ENCODE measurements at regions not wholly inside any gene's neighbourhood (a gene's known extent, or its start where the extent isn't known, plus 50 kb on each side); places are given as distances from the start of the nearest gene placed in this dataset.

DNA sequence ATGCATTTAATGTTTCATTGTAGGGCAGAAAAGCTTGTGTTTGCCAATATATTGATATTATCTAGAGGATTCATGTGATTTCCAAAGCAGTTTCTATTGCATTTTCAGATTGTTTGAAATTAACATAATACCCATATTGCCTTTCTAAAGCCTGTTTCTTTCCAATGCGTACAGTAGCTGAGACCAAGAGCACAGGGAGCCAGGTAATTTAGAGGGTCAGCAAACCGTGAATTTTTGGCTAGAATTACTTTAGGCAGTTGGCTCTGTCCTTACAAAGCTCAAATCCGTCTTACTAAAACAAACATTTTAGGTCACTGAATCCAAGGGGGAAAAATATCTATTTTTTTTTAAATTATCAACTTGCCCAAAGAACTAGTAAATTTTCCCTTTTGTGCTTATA, 604.9 kb upstream of the ADARB2 start:
- H3K9me3 Mint-ChIP-seq = peaks cover 32% of the 10 kb centered on the region
- H3K36me3 Mint-ChIP-seq (ENCODE audit: low read depth) = no peaks in the 10 kb centered on the region
- H3K4me1 Mint-ChIP-seq (ENCODE audit: low read depth) = no peaks in the 10 kb centered on the region
- no peak overlapping the region for H3K27ac Mint-ChIP-seq
- DNase-seq = no peak
- H3K4me3 Mint-ChIP-seq = no peak overlapping the region
- no peaks in the 10 kb centered on the region for H3K27me3 Mint-ChIP-seq (ENCODE audit: insufficient read depth)
- TF ChIP-seq, protein P1, sequence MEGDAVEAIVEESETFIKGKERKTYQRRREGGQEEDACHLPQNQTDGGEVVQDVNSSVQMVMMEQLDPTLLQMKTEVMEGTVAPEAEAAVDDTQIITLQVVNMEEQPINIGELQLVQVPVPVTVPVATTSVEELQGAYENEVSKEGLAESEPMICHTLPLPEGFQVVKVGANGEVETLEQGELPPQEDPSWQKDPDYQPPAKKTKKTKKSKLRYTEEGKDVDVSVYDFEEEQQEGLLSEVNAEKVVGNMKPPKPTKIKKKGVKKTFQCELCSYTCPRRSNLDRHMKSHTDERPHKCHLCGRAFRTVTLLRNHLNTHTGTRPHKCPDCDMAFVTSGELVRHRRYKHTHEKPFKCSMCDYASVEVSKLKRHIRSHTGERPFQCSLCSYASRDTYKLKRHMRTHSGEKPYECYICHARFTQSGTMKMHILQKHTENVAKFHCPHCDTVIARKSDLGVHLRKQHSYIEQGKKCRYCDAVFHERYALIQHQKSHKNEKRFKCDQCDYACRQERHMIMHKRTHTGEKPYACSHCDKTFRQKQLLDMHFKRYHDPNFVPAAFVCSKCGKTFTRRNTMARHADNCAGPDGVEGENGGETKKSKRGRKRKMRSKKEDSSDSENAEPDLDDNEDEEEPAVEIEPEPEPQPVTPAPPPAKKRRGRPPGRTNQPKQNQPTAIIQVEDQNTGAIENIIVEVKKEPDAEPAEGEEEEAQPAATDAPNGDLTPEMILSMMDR (IDR thresholded peaks at IDR 0.05) = no peak

DNA sequence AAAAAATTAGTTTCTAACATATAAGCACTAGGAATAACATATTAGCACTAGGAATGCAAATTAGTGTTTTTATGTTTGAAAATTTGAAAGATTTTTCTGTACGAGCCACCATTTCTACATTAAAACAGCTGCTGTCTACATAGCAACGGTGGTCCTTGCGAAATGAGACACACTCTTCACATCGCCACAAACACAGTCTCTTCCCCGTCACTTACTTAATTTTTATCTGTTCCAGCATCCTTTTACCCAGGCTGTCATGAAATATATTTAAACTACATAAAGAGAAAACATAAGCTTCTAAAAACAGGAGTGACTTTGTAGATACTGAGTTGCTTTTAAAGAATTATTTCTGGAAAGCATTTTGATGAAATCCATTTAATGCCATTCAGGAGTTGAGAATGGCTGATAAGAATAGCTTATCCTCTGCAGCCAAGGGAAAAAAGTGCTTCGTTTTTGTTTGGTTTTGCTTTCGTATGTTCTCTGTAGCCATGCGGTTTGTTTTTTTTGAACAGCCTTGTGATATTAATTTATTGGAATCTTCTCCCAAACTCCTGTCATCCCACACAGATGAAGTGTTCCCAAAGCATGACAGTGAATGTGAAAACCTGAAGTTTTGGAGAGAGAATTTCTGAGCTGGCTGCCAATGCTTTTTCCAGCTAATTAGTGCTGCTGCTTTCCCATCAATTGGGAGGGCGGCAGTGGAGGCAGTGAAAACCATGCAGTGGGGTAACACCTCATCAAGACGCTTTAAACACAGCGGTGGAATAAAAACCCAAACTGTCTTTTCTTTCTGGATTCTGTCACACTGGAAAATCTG, 603.7 kb upstream of the ADARB2 start:
- no peak overlapping the region for H3K27ac Mint-ChIP-seq
- no peak overlapping the region for H3K4me3 Mint-ChIP-seq
- H3K9me3 Mint-ChIP-seq = peaks cover 22% of the 10 kb centered on the region
- no peaks in the 10 kb centered on the region for H3K27me3 Mint-ChIP-seq (ENCODE audit: insufficient read depth)
- no peaks in the 10 kb centered on the region for H3K4me1 Mint-ChIP-seq (ENCODE audit: low read depth)
- DNase-seq = no peak
- H3K36me3 Mint-ChIP-seq (ENCODE audit: low read depth) = no peaks in the 10 kb centered on the region
- TF ChIP-seq, protein P1 (IDR thresholded peaks at IDR 0.05) = no peak

DNA sequence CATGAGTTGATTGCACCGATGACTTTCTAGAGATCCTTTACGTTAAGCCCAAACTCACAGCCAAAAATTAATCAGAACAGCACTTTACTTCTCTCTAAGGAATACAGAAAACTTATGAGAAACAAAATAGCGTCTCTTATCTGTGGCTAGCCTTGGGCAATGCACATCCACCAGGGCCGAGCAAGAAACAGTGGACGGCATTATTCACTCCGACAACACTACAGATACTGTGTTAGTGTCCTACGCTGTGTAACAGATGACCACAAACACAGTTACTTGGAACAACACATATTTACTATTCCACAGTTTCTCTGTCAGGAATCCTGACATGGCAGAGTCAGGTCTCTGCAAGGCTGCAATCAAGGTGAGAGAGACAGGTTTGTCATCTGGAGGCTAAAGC, 598.3 kb upstream of the ADARB2 start:
- H3K27ac Mint-ChIP-seq = no peak overlapping the region
- no peak for DNase-seq
- H3K36me3 Mint-ChIP-seq (ENCODE audit: low read depth) = 0 out of 2 replicates have a peak, but pooled peaks cover 4% of the 10 kb centered on the region
- H3K27me3 Mint-ChIP-seq (ENCODE audit: insufficient read depth) = peaks cover 5% of the 10 kb centered on the region; the same call in 1 of the 2 replicates
- H3K4me1 Mint-ChIP-seq (ENCODE audit: low read depth) = no peaks in the 10 kb centered on the region
- H3K4me3 Mint-ChIP-seq = no peak overlapping the region
- TF ChIP-seq, protein P1 (IDR thresholded peaks at IDR 0.05) = no peak
- peaks cover 43% of the 10 kb centered on the region for H3K9me3 Mint-ChIP-seq

DNA sequence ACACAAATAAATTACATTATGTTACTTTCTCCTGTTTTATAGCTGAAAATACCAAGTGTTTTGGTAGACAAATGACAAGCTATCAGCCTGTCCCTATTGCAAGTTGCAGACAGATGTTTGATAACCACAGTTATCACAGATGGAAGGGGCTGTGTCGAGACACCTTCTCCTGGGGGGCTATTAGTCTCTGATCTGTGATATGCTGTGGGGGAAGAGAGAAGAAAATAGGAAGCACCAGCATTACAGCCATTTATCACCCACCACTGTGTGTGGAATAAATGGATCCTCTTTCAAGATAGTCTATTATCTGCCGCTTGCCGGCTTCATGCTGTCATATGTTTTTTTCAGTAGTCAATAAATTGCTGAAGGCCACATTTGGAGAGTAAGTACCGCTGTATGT, 597.2 kb upstream of the ADARB2 start:
- H3K36me3 Mint-ChIP-seq (ENCODE audit: low read depth) = 0 out of 2 replicates have a peak, but pooled peaks cover 4% of the 10 kb centered on the region
- peaks cover 5% of the 10 kb centered on the region; the same call in 1 of the 2 replicates for H3K27me3 Mint-ChIP-seq (ENCODE audit: insufficient read depth)
- peaks cover 50% of the 10 kb centered on the region for H3K9me3 Mint-ChIP-seq
- no peak for DNase-seq
- H3K4me3 Mint-ChIP-seq = no peak overlapping the region
- TF ChIP-seq, protein P1 (IDR thresholded peaks at IDR 0.05) = no peak
- H3K27ac Mint-ChIP-seq = no peak overlapping the region
- H3K4me1 Mint-ChIP-seq (ENCODE audit: low read depth) = no peaks in the 10 kb centered on the region

DNA sequence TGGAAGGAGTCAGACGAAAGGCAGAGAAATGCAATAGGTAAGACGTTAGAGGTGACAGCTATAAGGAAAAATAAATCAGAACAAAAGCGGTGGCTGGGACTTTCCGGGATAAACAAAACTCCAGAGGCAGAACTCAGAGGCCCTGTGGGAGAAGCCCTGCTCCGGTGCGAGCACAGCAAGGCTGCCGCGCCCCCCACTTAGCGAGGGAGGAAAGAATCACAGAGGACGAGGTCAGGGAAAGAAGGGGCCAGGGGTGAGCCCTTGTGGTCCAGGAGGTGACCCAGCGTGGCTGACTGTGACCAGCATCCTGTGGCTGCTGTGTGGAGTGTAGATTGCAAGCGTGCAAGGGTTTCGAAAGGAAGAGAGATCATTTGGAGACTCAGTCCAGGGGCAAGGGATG, 591.8 kb upstream of the ADARB2 start:
- H3K4me1 Mint-ChIP-seq (ENCODE audit: low read depth) = no peaks in the 10 kb centered on the region
- H3K27ac Mint-ChIP-seq = no peak overlapping the region
- H3K4me3 Mint-ChIP-seq = no peak overlapping the region
- H3K36me3 Mint-ChIP-seq (ENCODE audit: low read depth) = peaks cover 4% of the 10 kb centered on the region; the same call in 1 of the 2 replicates
- no peak for DNase-seq
- TF ChIP-seq, protein P1 (IDR thresholded peaks at IDR 0.05) = no peak
- H3K9me3 Mint-ChIP-seq = peaks cover 52% of the 10 kb centered on the region
- H3K27me3 Mint-ChIP-seq (ENCODE audit: insufficient read depth) = peaks cover 5% of the 10 kb centered on the region; the same call in 1 of the 2 replicates

Data from HFFc6 (cell line).